Activated T-cell treated with anti-CD3 and anti-CD28 coated beads, Interleukin-2, amount 50 U/mL, for 72 hours (primary cell): ENCODE measurements at regions not wholly inside any gene's neighbourhood (a gene's known extent, or its start where the extent isn't known, plus 50 kb on each side); places are given as distances from the start of the nearest gene placed in this dataset.

ENCODE experiments used
- ATAC-seq, 2 donors: fragments of 150-1000 bp; cut with Tn5 transposase; replicated peaks in 1 of 2; 2 replicates each; pipeline ENCODE4 v1.10.0; 2021; ENCODE audit warnings: moderate library complexity in 2 of 2, mild to moderate bottlenecking in 1 of 2
- DNase-seq, 2 donors: peaks; one replicate each; pipeline ENCODE4 v3.0.0; 2021 to 2022; ENCODE audit warnings: mixed read lengths in 1 of 2
- H3K27ac Mint-ChIP-seq: one replicate; pipeline ENCODE4 v1.8.0; 2022; ENCODE audit warnings: mild to moderate bottlenecking, moderate library complexity, mixed read lengths
- H3K27me3 Mint-ChIP-seq: one replicate; pipeline ENCODE4 v1.8.0; 2022; ENCODE audit warnings: low read depth, mixed read lengths
- H3K36me3 Mint-ChIP-seq, 2 donors: one replicate each; pipeline ENCODE4 v1.8.0; 2022; ENCODE audit warnings: mixed read lengths in 2 of 2, mild to moderate bottlenecking in 1 of 2; ENCODE audit not compliant: insufficient read depth in 2 of 2
- H3K4me1 Mint-ChIP-seq: one replicate; pipeline ENCODE4 v1.8.0; 2022; ENCODE audit warnings: low read depth, mixed read lengths
- H3K4me3 Mint-ChIP-seq, 2 donors: one replicate each; pipeline ENCODE4 v1.8.0; 2022; ENCODE audit warnings: mild to moderate bottlenecking in 2 of 2, mixed read lengths in 2 of 2, moderate library complexity in 2 of 2
- H3K9me3 Mint-ChIP-seq, 2 donors: one replicate each; pipeline ENCODE4 v1.8.0; 2022; ENCODE audit warnings: mixed read lengths in 2 of 2

GRCh38 chr2:65818873-65819451, 386.6 kb upstream of the SPRED2 start:
- Mint-ChIP-seq H3K4me3 (no peak overlapping the region), H3K27me3 (no peaks in the 10 kb centered on the region)
- no peak for ATAC-seq

GRCh38 chr2:65813631-65814173, 381.3 kb upstream of the SPRED2 start:
- H3K4me1 Mint-ChIP-seq, result no peaks in the 10 kb centered on the region
- H3K27ac Mint-ChIP-seq, result no peak overlapping the region
- no peaks in the 10 kb centered on the region for H3K36me3 Mint-ChIP-seq
- H3K27me3 Mint-ChIP-seq, result no peaks in the 10 kb centered on the region
- DNase-seq (no peak), ATAC-seq (no peak)
- no peaks in the 10 kb centered on the region for H3K9me3 Mint-ChIP-seq
- no peak overlapping the region for H3K4me3 Mint-ChIP-seq

More at GRCh38 chr2:65818873-65819451, 386.6 kb upstream of the SPRED2 start:
- Mint-ChIP-seq H3K36me3 (no peaks in the 10 kb centered on the region), H3K9me3 (no peaks in the 10 kb centered on the region), H3K27ac (no peak overlapping the region), H3K4me1 (no peaks in the 10 kb centered on the region)
- no peak for DNase-seq

- no peaks in the 10 kb centered on the region for H3K9me3 Mint-ChIP-seq
- H3K4me1 Mint-ChIP-seq, result no peaks in the 10 kb centered on the region
Observed at GRCh38 chr2:65812887-65813286, 380.5 kb upstream of the SPRED2 start.

GRCh38 chr2:65807942-65808341, 375.5 kb upstream of the SPRED2 start:
- Mint-ChIP-seq H3K4me1 (no peaks in the 10 kb centered on the region), H3K4me3 (no peak overlapping the region), H3K9me3 (peaks cover 3 to 9% of the 10 kb centered on the region in 2 donors)

More at GRCh38 chr2:65812887-65813286, 380.5 kb upstream of the SPRED2 start:
- H3K36me3 Mint-ChIP-seq, result no peaks in the 10 kb centered on the region
- no peak overlapping the region for H3K4me3 Mint-ChIP-seq
- H3K27ac Mint-ChIP-seq, result no peak overlapping the region
- H3K27me3 Mint-ChIP-seq, result no peaks in the 10 kb centered on the region
- no peak for ATAC-seq
- no peak for DNase-seq

GRCh38 chr2:65804777-65805176, 372.4 kb upstream of the SPRED2 start:
- Mint-ChIP-seq H3K27ac (no peak overlapping the region), H3K4me3 (no peak overlapping the region), H3K4me1 (no peaks in the 10 kb centered on the region), H3K9me3 (peaks cover 3 to 9% of the 10 kb centered on the region in 2 donors), H3K36me3 (no peaks in the 10 kb centered on the region), H3K27me3 (no peaks in the 10 kb centered on the region)
- DNase-seq, result no peak
- ATAC-seq, result no peak

More at GRCh38 chr2:65807942-65808341, 375.5 kb upstream of the SPRED2 start:
- Mint-ChIP-seq H3K27ac (no peak overlapping the region), H3K27me3 (no peaks in the 10 kb centered on the region), H3K36me3 (no peaks in the 10 kb centered on the region)
- ATAC-seq (no peak), DNase-seq (no peak)

GRCh38 chr2:65802298-65802942, 370.0 kb upstream of the SPRED2 start:
- Mint-ChIP-seq H3K27ac (no peak overlapping the region), H3K36me3 (no peaks in the 10 kb centered on the region), H3K4me1 (no peaks in the 10 kb centered on the region), H3K4me3 (no peak overlapping the region), H3K27me3 (no peaks in the 10 kb centered on the region), H3K9me3 (peaks cover 3 to 9% of the 10 kb centered on the region in 2 donors)
- no peak for DNase-seq
- ATAC-seq, result no peak

GRCh38 chr2:65800998-65801397, 368.6 kb upstream of the SPRED2 start:
- Mint-ChIP-seq H3K9me3 (peaks cover 3 to 7% of the 10 kb centered on the region in 2 donors), H3K4me3 (no peak overlapping the region), H3K27me3 (no peaks in the 10 kb centered on the region), H3K36me3 (no peaks in the 10 kb centered on the region), H3K4me1 (no peaks in the 10 kb centered on the region), H3K27ac (no peak overlapping the region)
- DNase-seq (no peak), ATAC-seq (no peak)

GRCh38 chr2:65799141-65799854, 366.9 kb upstream of the SPRED2 start:
- no peak overlapping the region for H3K27ac Mint-ChIP-seq
- ATAC-seq (no peak), DNase-seq (no peak)
- H3K36me3 Mint-ChIP-seq, result no peaks in the 10 kb centered on the region
- no peak overlapping the region for H3K4me3 Mint-ChIP-seq
- no peaks in the 10 kb centered on the region for H3K27me3 Mint-ChIP-seq
- H3K9me3 Mint-ChIP-seq, result peaks cover 0 to 1% of the 10 kb centered on the region in 2 donors
- H3K4me1 Mint-ChIP-seq, result no peaks in the 10 kb centered on the region

- H3K9me3 Mint-ChIP-seq, result peaks cover 0 to 1% of the 10 kb centered on the region in 2 donors
- no peak for DNase-seq
- H3K27me3 Mint-ChIP-seq, result no peaks in the 10 kb centered on the region
- H3K27ac Mint-ChIP-seq, result no peak overlapping the region
- H3K4me3 Mint-ChIP-seq, result no peak overlapping the region
- no peak for ATAC-seq
- no peaks in the 10 kb centered on the region for H3K36me3 Mint-ChIP-seq
- no peaks in the 10 kb centered on the region for H3K4me1 Mint-ChIP-seq
Observed at GRCh38 chr2:65798641-65799040, 366.2 kb upstream of the SPRED2 start.

GRCh38 chr2:65794994-65795393, 362.6 kb upstream of the SPRED2 start:
- ATAC-seq, result no peak
- H3K4me3 Mint-ChIP-seq, result no peak overlapping the region
- no peaks in the 10 kb centered on the region for H3K27me3 Mint-ChIP-seq
- no peak for DNase-seq
- H3K9me3 Mint-ChIP-seq, result peaks cover 0 to 1% of the 10 kb centered on the region in 2 donors
- no peaks in the 10 kb centered on the region for H3K4me1 Mint-ChIP-seq
- H3K27ac Mint-ChIP-seq, result no peak overlapping the region
- no peaks in the 10 kb centered on the region for H3K36me3 Mint-ChIP-seq

- Mint-ChIP-seq H3K27me3 (peaks cover 6% of the 10 kb centered on the region), H3K4me1 (no peaks in the 10 kb centered on the region), H3K36me3 (no peaks in the 10 kb centered on the region), H3K27ac (no peak overlapping the region), H3K9me3 (peaks cover 1 to 3% of the 10 kb centered on the region in 2 donors), H3K4me3 (no peak overlapping the region)
- no peak for DNase-seq
- ATAC-seq, result no peak
Observed at GRCh38 chr2:65791404-65791975, 359.1 kb upstream of the SPRED2 start.

- no peaks in the 10 kb centered on the region for H3K36me3 Mint-ChIP-seq
- H3K27ac Mint-ChIP-seq, result no peak overlapping the region
- peaks cover 6% of the 10 kb centered on the region for H3K27me3 Mint-ChIP-seq
- DNase-seq, result no peak
- no peaks in the 10 kb centered on the region for H3K4me1 Mint-ChIP-seq
- peaks cover 1 to 3% of the 10 kb centered on the region in 2 donors for H3K9me3 Mint-ChIP-seq
- no peak overlapping the region for H3K4me3 Mint-ChIP-seq
- ATAC-seq, result no peak
Observed at GRCh38 chr2:65790676-65790935, 358.2 kb upstream of the SPRED2 start.

GRCh38 chr2:65789923-65790675, 357.7 kb upstream of the SPRED2 start:
- ATAC-seq (no peak), DNase-seq (no peak)
- peaks cover 2 to 3% of the 10 kb centered on the region in 2 donors for H3K9me3 Mint-ChIP-seq
- no peaks in the 10 kb centered on the region for H3K4me1 Mint-ChIP-seq
- no peak overlapping the region for H3K4me3 Mint-ChIP-seq
- H3K27ac Mint-ChIP-seq, result no peak overlapping the region
- H3K27me3 Mint-ChIP-seq, result peaks cover 6% of the 10 kb centered on the region
- no peaks in the 10 kb centered on the region for H3K36me3 Mint-ChIP-seq
